ENCODE measurements at regions not wholly inside any gene's neighbourhood (a gene's known extent, or its start where the extent isn't known, plus 50 kb on each side); places are given as distances from the start of the nearest gene placed in this dataset.

DNA sequence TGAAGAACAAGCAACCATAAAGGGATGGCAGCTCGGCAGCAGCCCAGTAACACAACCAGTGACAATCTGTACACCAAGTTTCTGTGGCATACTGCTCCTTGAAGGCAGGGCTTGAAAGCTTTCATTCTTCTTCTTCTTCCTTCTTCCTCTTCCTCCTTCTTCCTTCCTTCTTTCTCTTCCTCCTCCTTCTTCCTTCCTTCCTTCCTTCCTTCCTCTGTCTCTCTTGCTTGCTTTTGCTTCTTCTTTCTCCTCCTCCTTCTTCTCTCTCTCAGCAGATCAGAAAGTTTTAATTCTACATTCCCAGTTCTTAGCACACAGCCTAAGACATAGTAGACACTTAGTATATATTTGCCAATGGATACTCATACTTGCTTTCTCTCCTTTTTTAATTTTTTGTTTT, 95.9 kb downstream of the GLUL start:
- no peak for DNase-seq (ENCODE audit: low read depth in 2 of 2, low spot score in 1 of 2)

DNA sequence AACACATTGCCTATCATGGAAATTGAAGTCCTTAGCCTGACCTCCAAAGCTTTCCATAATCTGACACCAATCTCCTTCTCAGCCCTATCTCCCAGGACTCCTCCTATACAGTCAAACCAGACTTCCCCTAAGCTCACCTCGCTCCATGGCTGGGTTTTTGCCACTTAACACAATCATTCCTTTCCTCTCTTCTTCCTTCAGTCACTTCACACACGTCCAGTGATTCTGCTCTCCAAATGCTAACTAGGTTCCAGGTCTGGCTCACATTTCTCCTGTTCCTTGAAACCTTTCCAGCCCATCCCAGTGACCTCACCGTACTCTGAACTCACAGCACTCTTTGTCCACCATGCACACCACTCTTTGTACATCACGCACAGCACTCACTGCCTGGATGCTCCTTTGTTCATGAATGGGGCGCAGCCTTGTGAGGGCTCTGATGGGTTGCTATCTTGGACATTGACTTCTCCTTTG, 98.4 kb downstream of the GLUL start:
- no peak for DNase-seq (ENCODE audit: low read depth in 2 of 2, low spot score in 1 of 2)

DNA sequence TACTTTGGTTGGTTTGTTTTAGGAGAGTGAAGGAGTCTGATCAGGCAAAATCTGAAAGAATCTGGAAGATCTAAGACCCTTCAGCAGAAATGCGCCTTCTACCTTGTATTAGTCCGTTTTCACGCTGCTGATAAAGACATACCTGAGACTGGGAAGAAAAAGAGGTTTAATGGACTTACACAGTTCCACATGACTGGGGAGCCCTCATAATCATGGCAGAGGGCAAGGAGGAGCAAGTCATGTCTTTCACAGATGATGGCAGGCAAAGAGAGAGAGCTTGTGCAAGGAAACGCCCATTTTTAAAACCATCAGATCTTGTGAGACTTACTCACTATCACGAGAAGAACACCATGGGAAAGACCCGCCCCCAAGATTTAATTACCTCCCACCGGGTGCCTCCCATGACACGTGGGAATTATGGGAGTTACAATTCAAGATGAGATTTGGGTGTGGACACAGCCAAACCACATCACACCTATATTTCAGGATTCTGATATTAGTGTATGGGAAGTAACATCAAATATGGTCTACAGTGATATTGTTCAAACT, 99.3 kb downstream of the GLUL start:
- DNase-seq (ENCODE audit: low read depth in 2 of 2, low spot score in 1 of 2), result no peak

DNA sequence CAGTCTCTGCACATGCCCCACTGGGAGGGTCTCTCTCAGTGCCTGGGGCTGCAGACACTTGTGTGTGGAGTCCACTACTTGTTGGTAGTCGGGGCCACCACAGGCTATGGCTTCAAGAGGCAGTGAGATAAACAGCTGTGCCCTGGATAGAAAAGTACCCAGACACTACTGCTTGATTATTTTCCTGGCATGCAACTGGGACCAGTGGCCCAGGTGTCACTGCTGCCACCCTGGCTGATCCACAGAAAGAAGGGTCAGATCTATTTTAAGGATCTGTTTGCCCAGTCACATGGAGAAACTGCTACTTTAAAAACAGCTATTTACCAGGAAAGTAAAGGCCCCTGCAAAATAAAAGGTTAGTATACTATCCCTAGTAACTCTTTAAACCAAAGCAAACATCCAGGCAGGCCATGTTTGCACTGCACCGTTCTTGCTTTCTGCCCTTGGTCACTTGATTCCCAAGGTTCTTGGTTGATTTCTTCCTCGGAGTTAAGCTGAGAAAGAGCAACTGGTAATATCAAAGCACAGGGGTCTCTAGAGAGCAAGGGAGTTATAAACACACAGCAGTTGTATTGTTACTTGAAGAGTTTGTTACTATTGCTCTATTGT, 99.9 kb downstream of the GLUL start:
- no peak for DNase-seq (ENCODE audit: low read depth in 2 of 2, low spot score in 1 of 2)

DNA sequence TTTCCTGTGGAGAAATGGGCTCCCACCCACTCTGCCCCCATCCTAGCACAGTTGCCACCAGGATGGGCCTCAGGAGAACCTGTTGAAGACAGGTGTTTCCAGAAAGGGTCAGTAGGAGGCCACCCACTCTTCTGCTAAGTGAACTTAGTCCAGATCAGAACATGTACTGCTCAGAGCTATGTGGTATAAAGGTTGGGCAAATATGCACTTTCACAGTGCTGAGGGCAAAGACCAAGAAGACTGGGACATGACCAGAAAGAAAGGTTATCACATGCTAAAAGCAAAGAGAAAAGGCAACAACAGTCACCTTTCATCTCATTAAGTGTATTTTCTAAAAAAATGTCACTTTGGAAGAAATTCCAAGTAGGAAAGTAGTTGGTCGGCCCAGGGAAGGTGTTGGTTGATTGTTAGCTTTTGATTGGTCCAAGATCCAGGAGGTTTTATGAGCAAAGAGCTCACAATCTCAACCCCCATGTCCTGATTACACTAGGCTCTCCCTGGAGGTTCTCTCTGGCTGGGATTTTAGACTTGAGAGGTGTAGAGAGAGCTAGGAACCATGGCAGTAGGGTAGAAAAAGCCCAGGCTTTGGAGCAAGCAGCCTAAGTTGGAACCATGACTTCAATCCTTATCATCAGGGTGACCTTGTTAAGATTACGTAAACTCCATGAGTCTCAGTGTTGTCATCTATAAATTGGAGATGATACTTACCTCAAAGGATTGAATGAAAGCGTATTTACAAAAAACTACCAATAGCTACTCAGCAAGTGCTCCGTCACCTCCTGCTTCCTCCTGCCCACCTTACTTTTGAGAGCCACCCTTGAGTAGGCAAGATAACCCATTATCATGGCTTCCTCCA, 102.6 kb downstream of the GLUL start:
- DNase-seq (ENCODE audit: low read depth in 2 of 2, low spot score in 1 of 2), result no peak

DNA sequence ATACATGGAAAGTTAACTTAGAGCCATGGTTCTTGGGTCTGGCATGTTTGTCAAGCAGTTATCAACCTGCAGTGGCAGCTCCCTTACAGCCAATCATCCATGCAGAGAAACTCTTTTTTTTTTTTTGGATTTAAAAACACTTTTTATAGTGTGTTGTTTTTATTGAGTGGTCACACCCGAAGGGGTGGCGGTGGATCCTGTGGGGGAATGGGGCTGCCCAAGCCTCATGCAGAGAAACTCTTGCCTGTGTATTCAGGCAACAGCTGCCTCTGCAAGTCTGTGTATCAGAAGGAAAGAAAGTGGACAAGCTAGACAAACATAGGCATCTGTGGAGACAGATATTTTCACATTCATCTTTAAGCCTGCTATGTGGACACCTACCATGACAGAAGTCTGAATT, 104.8 kb downstream of the GLUL start:
- no peak for DNase-seq (ENCODE audit: low read depth in 2 of 2, low spot score in 1 of 2)

- no peak for DNase-seq (ENCODE audit: low read depth in 2 of 2, low spot score in 1 of 2)
Measured at GRCh38 chr1:182283746-182284544, 107.6 kb downstream of the GLUL start.

- DNase-seq (ENCODE audit: low read depth in 2 of 2, low spot score in 1 of 2), result no peak
Measured at GRCh38 chr1:182281541-182281940, 110.0 kb downstream of the GLUL start.

- DNase-seq (ENCODE audit: low read depth in 2 of 2, low spot score in 1 of 2), result no peak
Measured at GRCh38 chr1:182280504-182280900, 111.1 kb downstream of the GLUL start.

- no peak for DNase-seq (ENCODE audit: low read depth in 2 of 2, low spot score in 1 of 2)
Measured at GRCh38 chr1:182279724-182280503, 111.7 kb downstream of the GLUL start.

DNA sequence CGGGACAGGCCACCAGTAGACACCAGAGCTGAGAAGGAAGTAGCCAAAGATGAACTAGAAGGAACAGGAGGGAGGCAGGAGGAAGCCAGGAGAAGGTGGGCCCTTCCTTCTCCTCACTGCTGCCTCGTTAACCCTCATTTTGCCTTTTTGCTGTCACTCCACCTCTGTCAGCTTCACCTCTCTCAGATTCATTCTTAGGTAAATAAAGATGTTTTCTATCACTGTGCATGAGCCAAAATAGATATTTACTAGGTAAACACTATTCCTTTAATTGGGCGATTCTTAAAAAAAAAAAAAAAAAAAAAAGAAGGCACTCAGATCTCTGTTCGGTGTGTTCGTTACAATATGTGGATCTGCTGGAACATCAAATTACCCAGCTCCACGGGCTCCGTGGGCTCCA, 112.3 kb downstream of the GLUL start:
- DNase-seq (ENCODE audit: low read depth in 2 of 2, low spot score in 1 of 2), result no peak

GRCh38 chr1:182278144-182279054, 113.2 kb downstream of the GLUL start:
- no peak for DNase-seq (ENCODE audit: low read depth in 2 of 2, low spot score in 1 of 2)

GRCh38 chr1:182275271-182275670, 116.3 kb downstream of the GLUL start:
- DNase-seq (ENCODE audit: low read depth in 2 of 2, low spot score in 1 of 2), result no peak

DNA sequence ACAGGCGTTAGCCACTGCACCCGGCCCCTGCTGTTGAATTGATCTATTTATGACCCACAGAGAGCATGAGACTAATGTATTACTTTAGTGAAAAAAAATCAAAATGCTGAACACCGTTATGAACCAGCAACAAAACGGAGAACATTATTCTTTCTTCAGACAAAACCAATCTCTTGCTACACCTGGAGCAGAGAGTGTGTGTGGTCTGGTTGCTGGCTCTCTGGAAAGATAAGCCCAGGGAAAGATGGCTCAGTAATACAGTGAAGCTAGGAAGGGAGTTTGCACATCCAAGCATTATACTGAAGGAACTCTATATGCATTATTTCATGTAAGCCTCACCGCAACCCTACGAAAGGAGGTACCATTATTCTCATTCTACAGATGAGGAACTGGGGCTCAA, 117.0 kb downstream of the GLUL start:
- no peak for DNase-seq (ENCODE audit: low read depth in 2 of 2, low spot score in 1 of 2)

GRCh38 chr1:182270731-182271130, 120.9 kb downstream of the GLUL start:
- no peak for DNase-seq (ENCODE audit: low read depth in 2 of 2, low spot score in 1 of 2)

DNA sequence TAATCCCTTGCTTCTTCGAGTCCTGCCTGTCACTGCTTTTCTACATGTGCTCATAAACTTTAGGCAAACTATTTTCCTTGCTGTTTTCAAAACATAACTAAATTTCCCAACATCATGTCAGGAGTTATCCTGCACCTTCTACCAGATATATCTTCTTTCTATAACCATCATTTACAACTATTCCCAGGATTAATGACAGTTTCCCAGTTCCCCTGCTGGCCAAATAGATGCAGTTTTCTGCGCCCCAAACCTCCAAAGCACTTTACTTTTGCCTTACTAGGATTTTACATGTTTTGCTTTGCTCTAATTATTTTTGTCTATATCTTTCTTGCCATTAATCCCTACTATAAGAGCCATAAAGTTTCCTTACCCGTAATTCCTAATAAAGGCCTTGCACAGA, 122.5 kb downstream of the GLUL start:
- no peak for DNase-seq (ENCODE audit: low read depth in 2 of 2, low spot score in 1 of 2)

DNA sequence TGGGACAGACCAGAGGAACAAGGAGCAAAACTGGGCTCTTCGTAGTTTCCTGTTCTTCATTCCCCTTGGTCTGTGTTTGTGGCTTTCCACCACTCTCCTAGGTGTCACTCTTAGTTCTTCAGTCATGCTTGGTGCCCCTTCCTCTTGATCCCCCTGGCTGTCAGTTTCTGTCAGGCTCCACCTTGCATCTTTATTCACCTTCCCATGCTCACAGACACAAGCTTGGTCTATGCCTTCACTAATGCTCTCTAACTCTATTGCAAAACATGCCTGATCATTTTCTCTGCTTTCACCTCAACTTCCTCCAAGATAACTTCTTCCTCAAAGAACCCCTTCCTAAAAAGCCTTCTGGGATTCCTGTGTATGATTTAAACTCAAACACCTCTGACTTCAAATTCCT, 122.9 kb downstream of the GLUL start:
- no peak for DNase-seq (ENCODE audit: low read depth in 2 of 2, low spot score in 1 of 2)

- no peak for DNase-seq (ENCODE audit: low read depth in 2 of 2, low spot score in 1 of 2)
Measured at GRCh38 chr1:182264185-182264584, 127.4 kb downstream of the GLUL start.

DNA sequence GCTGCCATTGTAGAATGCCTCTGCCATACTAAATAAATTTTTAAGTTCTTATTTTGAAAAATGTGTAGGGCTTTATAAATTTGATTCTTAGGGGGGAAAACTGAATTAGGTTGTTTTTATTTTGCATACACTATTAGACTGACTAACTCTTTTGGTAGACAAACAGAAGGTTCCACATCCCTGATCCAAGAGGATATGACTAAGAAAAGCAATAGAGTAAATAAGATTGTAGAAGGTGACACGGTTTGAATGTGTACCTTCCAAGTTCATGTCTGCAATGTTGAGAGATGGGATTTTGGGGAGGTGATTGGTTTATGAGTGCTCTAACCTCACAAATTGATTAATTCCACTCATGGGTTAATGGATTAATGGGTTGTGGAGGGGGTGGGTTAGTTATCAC, 127.9 kb downstream of the GLUL start:
- DNase-seq (ENCODE audit: low read depth in 2 of 2, low spot score in 1 of 2), result no peak

- no peak for DNase-seq (ENCODE audit: low read depth in 2 of 2, low spot score in 1 of 2)
Measured at GRCh38 chr1:182262425-182262824, 129.2 kb downstream of the GLUL start.
